AG09319 (cell line): ENCODE measurements at regions not wholly inside any gene's neighbourhood (a gene's known extent, or its start where the extent isn't known, plus 50 kb on each side); places are given as distances from the start of the nearest gene placed in this dataset.

Experiments
- DNase-seq: peaks from one replicate; pipeline ENCODE4 v3.0.0-alpha.2; 2010; ENCODE audit warnings: low read depth; ENCODE audit errors: extremely low read depth
- TF ChIP-seq, protein P1 (sequence below): IDR thresholded peaks from 2 replicates; pipeline ENCODE4 v1.5.1; 2011; ENCODE audit warnings: low read depth, mild to moderate bottlenecking, inconsistent platforms, low read length, moderate library complexity

DNA sequence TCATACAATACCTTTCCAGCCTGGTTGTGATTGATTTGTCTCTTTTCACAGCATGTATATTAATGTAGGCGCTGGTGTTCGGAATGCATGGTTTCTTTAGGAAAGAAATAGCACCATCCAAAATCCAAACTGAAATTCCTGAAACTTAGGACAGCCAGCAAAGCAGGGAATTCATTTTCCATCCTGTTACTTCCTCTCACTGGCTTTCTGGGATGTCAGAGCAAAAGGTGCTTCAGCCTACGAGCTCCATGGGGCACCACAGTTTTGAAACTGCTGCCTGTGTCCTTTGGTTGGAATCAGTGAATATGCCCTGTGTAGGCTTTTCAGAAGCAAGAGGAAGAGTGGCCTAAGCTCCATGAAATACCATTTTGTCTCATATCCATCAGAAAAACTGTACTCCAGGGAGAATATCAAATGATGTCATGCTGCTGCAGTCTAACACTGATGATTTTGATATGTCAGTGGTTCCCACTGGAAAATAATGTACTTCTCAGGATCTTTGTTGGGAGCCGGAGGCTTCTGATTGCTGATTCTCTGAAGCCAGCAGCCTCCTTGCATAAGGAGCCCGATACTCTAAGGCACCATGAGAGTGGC lies 117.8 kb upstream of the SERP2 start:
- TF ChIP-seq, protein P1, sequence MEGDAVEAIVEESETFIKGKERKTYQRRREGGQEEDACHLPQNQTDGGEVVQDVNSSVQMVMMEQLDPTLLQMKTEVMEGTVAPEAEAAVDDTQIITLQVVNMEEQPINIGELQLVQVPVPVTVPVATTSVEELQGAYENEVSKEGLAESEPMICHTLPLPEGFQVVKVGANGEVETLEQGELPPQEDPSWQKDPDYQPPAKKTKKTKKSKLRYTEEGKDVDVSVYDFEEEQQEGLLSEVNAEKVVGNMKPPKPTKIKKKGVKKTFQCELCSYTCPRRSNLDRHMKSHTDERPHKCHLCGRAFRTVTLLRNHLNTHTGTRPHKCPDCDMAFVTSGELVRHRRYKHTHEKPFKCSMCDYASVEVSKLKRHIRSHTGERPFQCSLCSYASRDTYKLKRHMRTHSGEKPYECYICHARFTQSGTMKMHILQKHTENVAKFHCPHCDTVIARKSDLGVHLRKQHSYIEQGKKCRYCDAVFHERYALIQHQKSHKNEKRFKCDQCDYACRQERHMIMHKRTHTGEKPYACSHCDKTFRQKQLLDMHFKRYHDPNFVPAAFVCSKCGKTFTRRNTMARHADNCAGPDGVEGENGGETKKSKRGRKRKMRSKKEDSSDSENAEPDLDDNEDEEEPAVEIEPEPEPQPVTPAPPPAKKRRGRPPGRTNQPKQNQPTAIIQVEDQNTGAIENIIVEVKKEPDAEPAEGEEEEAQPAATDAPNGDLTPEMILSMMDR, result no peak
- DNase-seq, result no peak

- TF ChIP-seq, protein P1, result no peak
Observed at GRCh38 chr13:44257796-44258195, 115.8 kb upstream of the SERP2 start.

GRCh38 chr13:44259045-44260027 lies 114.3 kb upstream of the SERP2 start:
- TF ChIP-seq, protein P1, result no peak
- no peak for DNase-seq

More at GRCh38 chr13:44257796-44258195, 115.8 kb upstream of the SERP2 start:
- no peak for DNase-seq

DNA sequence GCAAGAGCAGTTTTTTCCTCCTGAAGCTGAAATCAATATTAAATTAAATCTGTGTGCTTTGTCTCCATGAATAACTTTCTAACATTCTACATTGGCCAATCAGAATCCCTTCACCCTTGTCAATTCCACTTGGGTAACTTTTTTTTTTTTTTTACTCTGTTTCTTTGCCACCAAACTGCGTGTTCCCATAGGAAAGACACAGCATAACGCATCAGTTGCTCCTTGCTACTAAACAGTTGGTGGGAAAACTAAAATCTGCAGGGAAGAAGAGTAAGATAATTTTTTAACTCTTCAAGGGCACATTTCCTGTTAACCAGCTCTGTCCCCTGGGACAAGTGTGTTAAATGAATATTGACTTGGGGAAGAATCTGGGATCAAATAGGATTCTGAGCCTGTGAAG lies 113.3 kb upstream of the SERP2 start:
- TF ChIP-seq, protein P1, result no peak
- DNase-seq, result no peak

DNA sequence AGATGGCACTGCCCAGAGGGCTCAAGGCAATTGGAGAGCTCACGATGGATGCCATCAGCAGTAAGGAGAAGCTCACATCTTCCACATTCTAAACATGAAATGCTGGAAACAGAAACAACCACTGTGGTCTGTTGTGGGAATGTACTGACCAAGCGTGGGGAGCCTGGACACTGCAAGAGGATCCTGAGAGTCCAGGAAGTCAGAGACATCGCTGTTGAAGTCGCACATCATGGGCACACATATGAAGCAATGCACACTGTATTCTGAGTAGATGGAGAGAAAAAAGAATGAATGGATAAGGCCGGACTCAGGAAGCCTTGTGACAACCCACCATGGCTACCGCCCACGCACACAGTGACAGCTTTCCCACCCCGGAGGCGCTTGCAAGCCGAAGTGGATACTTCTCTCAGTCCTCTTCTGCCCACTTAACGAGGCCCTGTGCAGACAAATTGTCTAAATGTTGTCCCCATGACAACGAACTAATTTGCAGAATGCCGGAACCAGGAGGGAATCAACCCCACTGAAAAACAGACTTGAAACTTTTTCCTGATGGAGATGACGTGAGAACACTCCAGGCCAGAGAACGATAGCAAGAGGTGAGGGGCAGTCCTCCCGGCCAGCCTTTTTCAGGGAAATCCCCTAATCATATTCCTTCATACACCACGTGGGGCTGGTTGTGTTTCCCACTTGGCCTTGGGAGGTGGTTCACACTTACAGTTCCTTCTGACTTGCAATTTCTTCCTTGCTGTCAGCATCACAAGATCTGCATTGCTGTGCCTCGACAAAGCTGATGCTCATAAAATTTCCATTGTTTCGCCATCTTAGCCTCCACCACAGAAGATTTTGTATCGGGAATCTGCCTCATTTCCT lies 109.6 kb upstream of the SERP2 start:
- DNase-seq, result no peak
- TF ChIP-seq, protein P1, result no peak

DNA sequence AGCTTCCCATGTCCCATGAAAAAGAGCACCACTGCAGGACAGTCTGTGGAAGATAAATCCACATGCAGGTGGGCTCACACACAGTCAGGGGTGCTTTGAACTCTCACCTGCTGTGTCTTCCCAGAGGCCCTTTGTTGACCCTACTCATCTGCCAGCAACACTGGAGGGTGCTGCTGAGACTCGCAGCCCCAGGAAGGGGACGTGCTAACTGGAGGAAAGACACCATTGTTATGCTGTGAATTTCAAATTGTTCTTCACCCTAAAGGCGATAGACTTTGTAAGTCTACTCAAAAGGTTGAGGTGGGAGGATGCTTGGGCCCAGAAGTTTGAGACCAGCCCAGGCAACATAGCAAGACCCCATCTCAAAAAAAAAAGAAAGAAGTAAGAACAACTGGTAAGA lies 107.3 kb upstream of the SERP2 start:
- TF ChIP-seq, protein P1, result no peak
- DNase-seq, result no peak

DNA sequence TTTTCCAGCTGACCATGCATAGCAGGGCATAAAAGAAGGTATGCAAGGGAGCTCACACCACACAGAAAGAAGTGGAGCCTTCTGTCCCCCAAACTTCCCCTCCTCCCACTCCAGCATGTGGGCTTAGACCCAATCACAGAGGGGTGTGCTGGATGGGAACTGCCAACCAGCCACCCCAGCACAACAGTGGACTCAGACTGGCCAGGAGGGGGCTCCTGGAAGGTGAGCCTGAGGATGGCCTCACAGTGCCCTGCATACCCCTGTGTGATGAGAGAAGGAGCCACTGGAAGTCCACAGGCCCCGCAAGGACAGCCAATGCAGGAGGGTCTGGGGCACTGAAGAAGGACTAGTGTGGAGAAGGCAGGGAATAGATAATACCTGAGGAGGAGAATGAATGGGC lies 106.9 kb upstream of the SERP2 start:
- TF ChIP-seq, protein P1, result no peak
- no peak for DNase-seq
